GM21360 (cell line): ENCODE measurements at regions not wholly inside any gene's neighbourhood (a gene's known extent, or its start where the extent isn't known, plus 50 kb on each side); places are given as distances from the start of the nearest gene placed in this dataset.

Experiments used
- ATAC-seq: cut with Tn5 transposase; IDR thresholded peaks from one replicate; pipeline ENCODE4 v1.9.1; 2021; ENCODE audit warnings: mild to moderate bottlenecking, moderate library complexity; ENCODE audit not compliant: unreplicated experiment

DNA sequence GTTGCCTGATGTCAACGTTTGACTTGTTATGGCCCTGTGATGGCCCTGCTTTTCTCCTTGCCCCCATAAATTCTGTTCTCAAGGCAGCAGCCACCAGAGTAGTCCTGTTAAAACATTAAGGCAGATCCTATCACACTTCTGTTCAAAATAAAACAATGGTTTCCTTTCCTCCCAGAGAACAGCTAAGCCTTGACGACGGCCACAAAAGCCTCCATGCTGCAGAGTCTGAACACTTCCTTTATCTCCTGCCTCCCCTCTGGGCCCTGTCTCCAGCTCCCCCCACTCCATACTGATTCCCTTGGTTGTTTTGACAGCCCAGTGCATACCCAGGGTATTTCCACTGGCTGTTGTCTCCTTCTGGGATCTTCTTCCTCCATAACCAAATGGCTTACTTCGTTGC, 618.1 kb downstream of the MED13L start:
- ATAC-seq = no peak

DNA sequence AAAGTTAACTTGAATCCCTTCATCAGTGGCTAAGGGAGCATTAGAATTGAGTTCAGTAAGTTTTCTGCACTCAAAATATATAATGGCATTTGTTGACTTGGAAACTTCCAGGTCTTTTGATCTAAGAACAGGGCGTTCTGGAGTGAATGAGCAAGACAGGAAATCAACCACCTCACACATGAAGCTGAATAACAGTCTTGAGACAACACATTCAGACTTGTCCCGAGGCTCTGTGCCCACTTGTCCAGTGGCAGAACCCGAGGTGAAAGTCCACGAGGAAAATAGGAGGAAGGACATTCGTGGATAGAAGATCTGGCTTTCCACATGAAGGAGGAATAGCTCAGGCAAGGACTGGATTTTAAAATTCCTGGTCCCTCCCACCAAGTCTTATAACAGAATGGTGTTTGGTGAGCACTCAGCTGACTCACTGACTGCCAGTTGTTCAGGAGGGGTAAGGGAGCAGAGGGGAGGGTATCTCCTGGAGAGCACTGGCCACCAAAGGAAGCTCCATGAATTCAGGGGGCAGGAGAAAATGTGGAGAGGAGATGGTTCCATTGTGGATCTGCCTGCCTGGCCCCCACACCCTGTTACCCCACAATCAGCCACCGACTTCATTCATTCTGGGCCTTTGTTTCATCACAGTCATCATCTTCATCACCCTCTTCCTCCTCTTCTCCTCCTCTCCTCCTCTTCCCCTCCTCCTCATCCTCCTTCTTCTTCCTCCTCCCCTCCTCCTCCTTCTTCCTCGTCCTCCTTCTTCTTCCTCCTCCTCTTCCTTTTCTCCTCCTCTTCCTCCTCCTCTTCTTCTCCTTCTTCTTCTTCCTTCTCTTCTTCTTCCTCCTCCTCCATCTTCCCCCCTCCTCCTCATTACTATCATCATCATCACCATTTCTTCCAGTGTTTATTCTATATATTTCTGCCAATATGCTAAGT, 620.1 kb downstream of the MED13L start:
- no peak for ATAC-seq

DNA sequence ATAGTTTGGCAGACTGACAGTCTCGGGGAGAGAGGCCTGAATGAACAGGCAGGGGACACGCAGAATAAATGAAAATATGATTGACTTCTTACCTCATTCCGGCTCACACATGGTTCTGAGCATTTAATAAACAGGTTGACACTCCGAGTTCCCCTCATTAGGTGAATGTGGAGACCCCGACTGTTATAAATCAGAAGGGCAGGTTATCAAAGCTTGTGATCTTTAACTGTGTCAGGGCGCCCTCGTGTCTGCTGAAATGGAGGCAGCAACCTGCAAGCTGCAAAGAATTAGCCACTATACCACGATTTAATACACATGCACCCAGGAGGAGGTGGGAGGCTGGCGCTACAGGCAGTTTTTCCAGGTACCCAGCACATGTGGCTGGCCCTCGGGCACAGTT, 627.5 kb downstream of the MED13L start:
- no peak for ATAC-seq

DNA sequence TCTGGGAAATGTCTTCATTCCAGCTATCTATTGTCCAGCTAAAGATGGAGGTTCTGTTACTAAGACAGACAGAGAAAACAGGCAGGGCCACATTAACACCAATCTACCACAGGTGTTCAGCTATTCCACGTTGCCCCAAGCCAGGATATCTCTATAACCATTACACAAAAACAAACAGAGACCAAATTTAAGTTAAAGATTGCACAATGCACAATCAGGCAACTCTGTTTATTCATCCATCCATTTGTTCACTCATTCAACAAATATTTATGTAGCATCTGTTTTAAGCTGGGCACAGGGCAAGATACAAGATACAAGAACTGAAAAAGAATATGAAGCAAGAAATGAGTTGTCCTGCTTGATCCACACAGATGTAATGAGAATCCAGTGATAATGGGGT, 629.0 kb downstream of the MED13L start:
- ATAC-seq = no peak

DNA sequence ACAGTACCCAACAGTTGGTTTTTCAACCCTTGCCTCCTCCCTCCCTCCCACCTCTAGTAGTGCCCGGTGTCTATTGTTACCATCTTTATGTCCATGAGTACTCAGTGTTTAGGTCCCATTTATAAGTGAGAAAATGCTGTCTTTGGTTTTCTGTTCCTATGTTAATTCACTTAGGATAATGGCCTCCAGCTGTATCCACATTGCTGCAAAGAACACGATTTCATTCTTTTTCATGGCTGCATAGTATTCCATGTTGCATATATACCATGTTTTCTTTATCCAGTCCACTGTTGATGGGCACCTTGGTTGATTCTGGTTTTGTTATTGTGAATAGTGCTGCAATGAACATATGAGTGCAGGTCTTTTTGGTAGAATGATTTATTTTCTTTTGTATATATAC, 631.3 kb downstream of the MED13L start:
- ATAC-seq = no peak

DNA sequence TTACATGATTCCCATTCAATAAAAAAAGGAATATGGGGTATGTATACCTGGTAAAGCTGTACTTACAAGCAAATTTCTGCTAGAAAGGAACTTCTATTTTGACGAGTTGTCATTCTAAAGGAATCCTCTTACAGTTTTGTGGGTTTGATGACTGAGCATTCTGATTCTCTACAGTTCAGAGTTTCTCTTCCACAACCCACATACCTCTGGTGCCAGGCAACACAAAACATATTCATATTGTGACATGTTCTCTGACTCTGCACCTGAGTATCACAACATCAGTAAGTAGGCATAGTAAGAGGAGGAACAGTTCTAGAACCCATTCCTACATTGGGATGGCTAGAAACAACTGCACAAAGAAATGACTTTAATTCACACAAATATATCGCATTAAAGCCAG, 636.6 kb downstream of the MED13L start:
- no peak for ATAC-seq

DNA sequence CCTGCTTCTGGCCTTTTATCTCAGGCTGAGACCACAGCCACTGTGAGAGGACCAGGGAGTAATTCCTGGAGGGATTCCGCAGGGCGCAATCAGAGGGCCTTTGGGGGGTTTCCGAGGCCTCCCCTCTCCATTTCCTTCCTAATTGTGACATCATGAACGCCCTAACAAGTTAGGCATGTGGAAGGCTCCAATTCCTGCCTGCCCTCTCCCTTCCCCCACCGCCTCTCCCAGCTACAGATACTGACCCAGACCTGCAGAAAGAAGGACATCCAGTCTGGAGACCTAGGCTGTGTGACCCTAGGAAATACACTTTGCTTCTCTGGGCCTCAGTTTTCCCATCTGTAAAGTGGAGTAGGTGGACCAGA, 637.9 kb downstream of the MED13L start:
- ATAC-seq = no peak

DNA sequence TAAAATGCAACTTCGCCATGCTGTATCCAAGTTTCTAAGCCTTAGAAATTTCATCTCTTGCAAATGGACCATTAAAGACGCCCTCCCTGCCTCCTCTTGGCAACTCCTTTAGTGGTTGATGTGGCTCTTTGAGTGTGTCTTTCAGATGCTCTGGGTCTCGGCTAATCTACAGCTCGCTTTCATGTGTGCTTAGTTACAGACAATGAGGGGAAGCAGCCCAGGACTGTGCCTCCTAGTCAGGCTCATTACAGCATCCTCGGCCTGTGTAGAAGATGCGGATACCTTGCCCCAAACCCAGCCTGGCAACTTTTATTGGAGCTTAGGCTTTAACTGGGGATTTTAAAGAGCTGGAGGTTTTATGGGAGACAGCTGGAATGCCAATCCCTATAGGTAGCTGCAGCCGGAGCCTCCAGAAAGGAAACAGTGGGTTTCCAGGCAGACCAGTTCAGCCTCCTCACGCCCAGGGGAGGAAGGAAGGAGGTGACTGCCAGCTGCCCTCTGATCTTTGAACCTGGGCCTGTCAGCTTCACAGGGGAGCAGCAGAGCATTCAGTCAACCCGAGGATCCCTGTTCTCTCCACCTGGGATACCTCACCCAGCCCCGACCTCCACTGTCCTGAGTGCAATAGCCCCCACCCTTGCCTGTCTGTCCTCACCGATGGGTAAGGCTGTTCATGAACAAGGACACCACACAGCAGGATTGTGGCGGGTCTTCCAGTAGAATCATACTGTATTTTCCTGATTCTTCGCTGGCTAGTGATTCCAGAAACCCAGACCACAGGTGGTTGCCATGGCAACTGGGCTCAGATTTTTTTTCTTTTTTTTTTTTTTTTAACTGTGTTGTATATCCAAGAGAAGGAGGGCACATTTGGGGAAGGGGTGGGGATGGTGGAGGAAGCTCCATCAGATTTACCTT, 638.5 kb downstream of the MED13L start:
- no peak for ATAC-seq

DNA sequence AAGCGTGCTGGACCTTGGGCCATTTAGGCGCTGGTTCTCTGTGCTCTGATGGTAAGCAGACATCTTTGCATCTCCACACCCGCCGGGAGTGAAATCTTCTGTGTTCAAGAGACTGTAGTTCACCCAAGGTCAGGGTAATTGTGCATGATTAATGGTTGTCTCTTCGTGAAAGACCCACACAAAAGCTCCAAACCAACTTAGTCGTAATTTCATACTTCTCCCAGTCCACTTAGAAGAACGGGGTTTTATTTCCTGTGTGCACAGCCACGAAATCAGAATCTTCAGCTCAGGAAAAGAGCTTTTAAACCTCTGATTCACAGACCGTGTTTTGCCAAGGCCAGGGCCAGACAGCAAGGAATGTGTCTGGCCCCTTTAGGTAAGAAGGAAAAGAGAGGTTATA, 640.9 kb downstream of the MED13L start:
- no peak for ATAC-seq

DNA sequence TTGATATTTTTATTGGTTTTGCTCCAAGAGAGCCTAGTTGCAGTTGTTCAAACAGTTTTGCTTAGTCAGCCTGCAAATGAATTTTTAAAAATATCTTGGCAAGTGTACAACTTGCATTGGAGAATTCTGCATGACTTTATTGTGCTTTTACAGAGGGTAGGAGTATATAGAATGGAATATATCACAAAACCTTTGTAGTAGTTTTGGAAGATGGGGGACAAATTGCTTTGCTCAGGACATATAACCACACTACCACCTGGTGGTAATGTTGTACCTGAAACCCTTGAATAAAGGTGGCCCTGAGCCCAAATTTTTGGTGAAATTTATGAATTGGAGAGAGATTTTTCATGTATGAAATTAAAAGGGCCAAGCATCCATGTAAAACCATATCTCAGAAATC, 645.2 kb downstream of the MED13L start:
- ATAC-seq = no peak

DNA sequence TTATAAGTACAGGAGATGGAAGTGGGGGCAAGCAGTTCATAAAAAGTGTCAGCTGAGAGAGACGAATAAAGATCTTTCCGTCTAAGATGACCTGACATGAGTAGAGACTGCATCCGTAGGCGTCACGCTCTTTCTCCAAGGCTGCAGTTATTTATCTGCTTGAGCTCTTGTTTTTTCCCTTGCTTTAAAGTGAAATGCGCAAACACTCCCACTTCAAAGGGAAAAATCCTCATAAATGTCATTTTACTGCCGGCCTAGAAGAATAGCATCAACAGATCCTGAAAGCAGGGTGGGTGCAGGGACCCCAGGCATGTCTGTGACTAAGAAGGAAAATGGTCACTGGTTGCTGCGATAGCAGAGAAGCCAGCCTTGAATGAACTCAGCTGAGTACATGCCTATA, 647.4 kb downstream of the MED13L start:
- no peak for ATAC-seq

DNA sequence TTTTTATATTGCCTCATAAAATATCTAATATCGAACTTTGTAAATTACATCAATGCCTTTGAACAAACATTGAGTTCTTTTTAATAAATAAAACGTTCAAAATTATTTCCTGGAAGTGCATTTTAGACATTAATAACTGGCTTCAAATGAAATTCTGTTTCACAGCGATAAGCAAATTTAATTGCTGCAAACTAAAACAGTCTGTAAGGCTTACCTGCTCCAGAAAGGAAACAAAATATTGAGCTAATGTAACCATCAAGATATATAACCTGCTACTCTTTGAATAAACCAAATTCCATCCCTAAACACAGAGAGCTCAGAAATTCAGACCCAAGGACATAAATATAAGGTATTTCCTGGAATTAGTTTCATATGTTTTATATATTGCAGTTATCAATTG, 651.3 kb downstream of the MED13L start:
- no peak for ATAC-seq

DNA sequence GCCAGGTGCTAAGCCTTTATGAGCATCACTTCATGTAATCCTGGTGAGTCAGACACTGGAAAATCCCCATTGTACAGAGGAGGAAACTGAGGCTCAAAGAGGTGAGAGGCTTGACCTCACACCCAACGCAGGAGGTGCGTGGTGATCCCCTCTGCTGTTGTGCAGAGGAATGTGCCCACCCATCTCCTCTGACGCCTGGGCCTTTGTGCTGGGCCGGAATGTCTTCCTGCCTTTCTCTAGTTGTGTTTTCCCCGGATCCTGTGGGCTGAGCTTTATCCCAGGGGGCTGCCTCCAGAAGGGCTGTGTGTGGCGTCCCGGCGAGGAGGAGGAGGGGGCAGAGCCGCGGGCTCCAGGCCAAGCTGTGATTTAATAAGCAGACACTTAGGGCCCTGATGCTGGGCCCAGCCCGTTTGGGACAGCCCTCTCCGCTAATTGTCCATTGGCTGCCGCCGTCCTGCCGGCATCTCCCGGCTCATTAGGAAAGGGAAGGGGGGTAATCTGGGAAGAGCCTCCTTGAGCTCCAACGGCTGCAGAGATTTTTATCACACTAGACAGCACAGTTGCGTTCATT, 653.6 kb downstream of the MED13L start:
- ATAC-seq = no peak

DNA sequence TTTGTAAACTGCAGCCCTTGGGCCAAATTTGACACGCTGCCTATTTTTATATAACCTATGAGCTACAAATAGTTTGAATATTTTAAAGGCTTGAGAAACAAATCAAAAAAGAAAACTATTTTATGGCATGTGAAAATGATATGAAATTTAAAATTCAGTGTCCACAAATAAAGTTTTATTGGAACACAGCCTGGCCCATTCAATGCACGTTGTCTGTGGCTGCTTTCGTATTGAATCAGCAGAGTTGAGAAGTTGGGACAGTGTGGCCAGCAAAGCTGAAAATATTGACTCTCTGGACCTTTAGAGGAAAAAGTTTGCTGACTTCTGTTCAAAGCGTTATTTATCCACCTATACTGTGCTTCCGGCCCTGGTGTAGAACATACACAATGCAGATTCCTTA, 654.2 kb downstream of the MED13L start:
- no peak for ATAC-seq

DNA sequence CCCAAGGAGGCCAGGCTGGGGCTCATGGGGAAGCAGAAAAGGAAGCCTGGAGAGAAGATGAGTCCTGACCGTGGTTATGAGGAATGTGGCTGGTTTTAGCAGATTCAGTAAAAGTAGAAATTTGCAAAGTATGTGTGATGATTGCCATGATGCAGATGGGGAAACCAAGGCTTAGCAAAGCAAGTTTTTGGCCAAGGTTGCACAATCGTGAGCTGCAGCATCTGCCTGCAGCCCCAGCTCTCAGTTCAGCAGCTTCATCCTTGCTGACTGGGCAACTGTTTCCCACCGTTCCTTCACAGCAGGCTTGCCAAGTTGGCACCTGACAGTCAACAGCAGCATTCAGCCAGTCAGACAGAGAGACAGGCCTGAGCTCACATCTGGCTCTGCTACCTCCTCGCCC, 656.7 kb downstream of the MED13L start:
- no peak for ATAC-seq

DNA sequence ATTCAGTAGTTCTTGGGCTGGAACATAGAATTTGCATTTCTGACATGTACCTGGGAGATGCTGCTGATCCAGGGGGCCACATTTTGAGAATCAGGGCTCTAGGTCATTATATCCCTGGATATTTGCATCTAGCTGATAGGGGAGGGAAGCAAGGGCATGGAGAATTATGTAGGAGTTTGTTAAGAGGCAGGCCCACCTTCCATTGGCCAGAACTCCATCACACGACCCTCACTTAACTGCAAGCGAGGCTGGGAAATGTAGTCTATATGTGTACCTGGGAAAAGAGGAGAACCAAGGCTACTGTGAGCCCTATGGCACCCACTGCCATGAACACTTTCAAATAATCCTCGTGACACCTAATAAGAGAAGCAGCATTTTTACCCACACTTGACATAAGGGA, 657.6 kb downstream of the MED13L start:
- ATAC-seq = no peak

DNA sequence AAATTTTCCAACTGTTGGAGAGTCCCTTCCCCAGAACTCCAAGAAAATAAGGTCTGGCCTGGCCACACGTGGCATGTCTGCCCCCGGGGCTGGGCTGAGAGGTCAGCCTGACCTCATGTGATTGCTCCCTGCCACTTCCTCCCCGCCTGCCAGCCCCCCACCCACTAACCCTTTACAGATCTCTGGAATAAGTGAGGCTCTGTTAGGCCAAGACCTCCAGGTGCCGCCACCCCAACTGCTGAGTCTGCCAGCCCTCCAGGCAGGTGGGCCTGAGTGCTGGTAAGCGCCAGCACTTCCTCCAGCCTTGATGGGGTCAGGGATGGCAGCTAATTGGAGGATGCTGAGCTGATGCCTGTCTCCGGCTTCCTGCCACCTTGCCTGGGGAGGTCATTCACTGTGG, 658.4 kb downstream of the MED13L start:
- ATAC-seq = no peak

DNA sequence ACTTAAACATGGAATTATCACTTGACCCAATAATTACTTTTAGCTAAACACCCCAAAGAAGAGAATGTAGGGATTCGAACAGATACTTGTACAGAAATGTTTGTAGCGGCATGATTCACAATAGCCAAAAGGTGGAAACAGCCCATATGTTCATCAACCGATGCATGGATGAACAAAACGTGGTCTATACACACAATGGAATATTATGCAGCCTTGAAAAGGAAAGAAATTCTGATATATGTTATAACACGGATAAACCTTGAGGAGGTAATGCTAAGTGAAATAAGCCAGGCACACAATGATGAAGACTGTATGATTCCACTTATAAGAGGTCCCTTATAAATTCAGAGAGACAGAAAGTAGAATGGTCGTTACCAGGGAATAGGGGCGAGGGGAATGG, 659.4 kb downstream of the MED13L start:
- ATAC-seq = no peak

DNA sequence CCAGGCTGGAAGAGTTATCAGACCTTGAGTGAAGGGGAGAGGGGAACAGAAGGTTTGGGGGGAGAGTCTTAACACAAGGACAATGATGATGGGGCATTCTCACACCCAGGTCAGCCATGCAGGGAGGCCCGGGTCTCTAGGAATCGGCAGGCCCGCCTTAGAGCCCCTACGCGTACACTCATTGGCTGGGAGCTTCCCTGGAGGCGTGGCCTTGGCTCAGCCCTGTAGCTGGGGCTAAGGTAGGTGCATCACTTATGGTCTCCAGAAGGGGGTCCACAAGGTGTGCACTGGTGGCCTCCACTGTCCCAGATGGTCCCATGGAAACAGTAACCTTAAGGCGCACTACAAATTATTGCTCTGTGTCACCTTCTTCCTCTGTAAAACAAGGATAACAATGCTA, 660.1 kb downstream of the MED13L start:
- no peak for ATAC-seq

DNA sequence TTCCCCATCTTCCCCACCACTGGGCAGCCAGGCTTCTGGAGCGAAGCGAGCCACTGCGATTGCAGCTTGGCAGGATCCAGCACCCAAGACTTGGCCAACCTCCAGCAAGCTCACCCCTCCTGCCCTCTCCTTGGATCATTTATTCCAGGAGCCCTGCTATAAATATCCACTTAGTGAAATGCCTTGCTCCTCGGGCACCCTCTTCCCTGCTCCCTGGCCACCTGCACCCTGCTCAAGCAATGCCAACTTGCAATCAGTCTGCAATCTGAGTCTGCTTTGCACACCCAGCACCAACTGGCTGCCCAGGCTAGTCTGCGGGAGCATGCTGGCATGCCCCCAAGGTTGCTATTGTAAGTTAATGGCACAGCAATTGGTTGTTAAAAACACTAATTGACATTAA, 666.0 kb downstream of the MED13L start:
- ATAC-seq = no peak

DNA sequence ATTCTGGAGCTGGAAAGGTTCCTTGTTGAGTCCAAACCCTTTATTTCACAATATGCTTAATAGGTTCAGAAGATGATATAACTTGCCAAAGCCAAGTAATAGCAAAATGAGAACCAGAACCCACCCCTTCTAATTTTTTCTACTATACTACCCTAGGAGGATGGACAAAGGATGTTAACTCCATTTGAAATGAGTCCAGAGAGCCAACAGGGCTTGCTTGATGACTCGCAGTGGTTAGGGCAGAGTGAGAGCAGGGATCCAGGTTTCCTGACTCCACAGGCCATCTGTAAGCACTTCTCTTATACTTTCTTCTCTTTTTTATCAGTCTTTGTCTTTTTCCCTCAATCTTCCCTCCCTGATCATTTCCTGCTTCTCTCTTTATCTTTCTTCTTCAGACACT, 668.1 kb downstream of the MED13L start:
- no peak for ATAC-seq

DNA sequence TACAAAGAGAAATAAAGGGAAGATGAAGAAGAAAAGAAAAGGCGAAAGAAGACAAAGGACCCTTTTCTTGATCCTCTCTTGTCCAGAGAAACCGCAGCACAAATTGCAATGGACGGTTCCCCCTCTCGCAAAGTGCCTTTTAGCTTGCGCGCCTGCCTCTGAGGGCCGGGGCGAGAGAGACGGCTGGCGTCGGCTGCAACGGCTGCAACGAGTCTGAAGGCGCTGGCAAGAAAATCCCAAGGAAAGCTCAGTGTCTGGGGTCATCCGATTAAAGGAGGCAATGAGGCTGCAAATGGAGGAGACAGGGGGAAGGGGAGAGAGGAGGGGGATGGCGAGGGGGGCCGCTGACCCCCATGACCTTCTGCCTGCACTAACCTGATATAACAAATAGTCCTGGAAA, 671.5 kb downstream of the MED13L start:
- no peak for ATAC-seq
